ENCODE measurements at regions not wholly inside any gene's neighbourhood (a gene's known extent, or its start where the extent isn't known, plus 50 kb on each side); places are given as distances from the start of the nearest gene placed in this dataset.

GRCh38 chr3:5035692-5036391, 56.6 kb downstream of the BHLHE40 start:
- Histone ChIP-seq H2AFZ (no peak overlapping the region), H3K4me1 (ENCODE audit: insufficient read depth) (no peaks in the 10 kb centered on the region; the same call in 1 of the 2 replicates), H3K9me2 (ENCODE audit: insufficient read depth) (no peaks in the 10 kb centered on the region), H3K4me2 (no peak overlapping the region), H4K20me1 (replicated peaks; ENCODE audit: insufficient read depth) (no peaks in the 10 kb centered on the region), H3K27me3 (ENCODE audit: insufficient read depth) (no peaks in the 10 kb centered on the region), H3K79me2 (replicated peaks; ENCODE audit: insufficient read depth) (no peaks in the 10 kb centered on the region), H3K36me3 (ENCODE audit: insufficient read depth) (no peaks in the 10 kb centered on the region), H3F3A (replicated peaks; ENCODE audit: low read depth) (no peaks in the 10 kb centered on the region), H3K4me3 (no peak overlapping the region), H3K27ac (ENCODE audit: low read depth) (no peak overlapping the region)
- Mint-ChIP-seq H3K9me3 (no peaks in the 10 kb centered on the region; the same call in 2 of the 3 replicates), H3K4me1 (peaks cover 3% of the 10 kb centered on the region), H3K4me3 (no peak overlapping the region), H3K36me3 (ENCODE audit: low read depth) (no peaks in the 10 kb centered on the region), H3K27me3 (ENCODE audit: insufficient read depth, low read depth, poor library complexity) (peaks cover 2% of the 10 kb centered on the region), H3K27ac (no peak overlapping the region)
- TF ChIP-seq STAT1 (IDR thresholded peaks at IDR 0.05; ENCODE audit: unreplicated experiment) (no peak), CTCF (conservative IDR thresholded peaks at IDR 0.05; ENCODE audit: low read depth in 2 of 2) (no peak), NANOG (IDR thresholded peaks at IDR 0.05; ENCODE audit: borderline replicate concordance) (no peak), JUNB (IDR thresholded peaks at IDR 0.05; ENCODE audit: unreplicated experiment) (no peak), CREB1 (CRISPR knock-in tag; IDR thresholded peaks at IDR 0.05; ENCODE audit: low read depth) (no peak), POLR2AphosphoS5 (IDR thresholded peaks at IDR 0.05; ENCODE audit: low read depth) (no peak), REST (IDR thresholded peaks at IDR 0.05; ENCODE audit: unreplicated experiment) (no peak), ZNF462 (CRISPR knock-in tag; IDR thresholded peaks at IDR 0.05) (no peak), EZH2 (IDR thresholded peaks at IDR 0.05; ENCODE audit: low read depth, unreplicated experiment) (no peak), EZH2phosphoT487 (IDR thresholded peaks at IDR 0.05; ENCODE audit: unreplicated experiment) (no peak), ZNF114 (CRISPR knock-in tag; IDR thresholded peaks at IDR 0.05) (no peak), ZNF331 (CRISPR knock-in tag; IDR thresholded peaks at IDR 0.05; ENCODE audit: low read depth) (no peak)
- TF ChIP-seq, protein P1, sequence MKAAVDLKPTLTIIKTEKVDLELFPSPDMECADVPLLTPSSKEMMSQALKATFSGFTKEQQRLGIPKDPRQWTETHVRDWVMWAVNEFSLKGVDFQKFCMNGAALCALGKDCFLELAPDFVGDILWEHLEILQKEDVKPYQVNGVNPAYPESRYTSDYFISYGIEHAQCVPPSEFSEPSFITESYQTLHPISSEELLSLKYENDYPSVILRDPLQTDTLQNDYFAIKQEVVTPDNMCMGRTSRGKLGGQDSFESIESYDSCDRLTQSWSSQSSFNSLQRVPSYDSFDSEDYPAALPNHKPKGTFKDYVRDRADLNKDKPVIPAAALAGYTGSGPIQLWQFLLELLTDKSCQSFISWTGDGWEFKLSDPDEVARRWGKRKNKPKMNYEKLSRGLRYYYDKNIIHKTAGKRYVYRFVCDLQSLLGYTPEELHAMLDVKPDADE (IDR thresholded peaks at IDR 0.05), result no peak
- no peak for ATAC-seq
- DNase-seq (ENCODE audit: low spot score), result no peak
